Smooth muscle cell (in vitro differentiated cells): ENCODE measurements at regions not wholly inside any gene's neighbourhood (a gene's known extent, or its start where the extent isn't known, plus 50 kb on each side); places are given as distances from the start of the nearest gene placed in this dataset.
"Not testable (repeated sequence)": the region's sequence is repeated elsewhere in the genome, so short reads cannot be mapped to it uniquely, and the experiment has no call there.

Source experiments
- DNase-seq: peaks from one replicate; lab custom pipeline; 2025; ENCODE audit not compliant: unreplicated experiment; lab: John Stamatoyannopoulos, UW
- H2AFZ ChIP-seq: fragments of 200-600 bp; sonication (generic); 2 replicates; pipeline ENCODE4 v1.6.0; 2016; ENCODE audit warnings: antibody characterized with exemption, low read depth, mild to moderate bottlenecking
- H3F3A ChIP-seq: fragments of 200-600 bp; sonication (generic); 2 replicates; pipeline ENCODE4 v1.6.0; 2017; ENCODE audit warnings: antibody characterized with exemption, low read depth
- H3K27ac ChIP-seq: fragments of 200-600 bp; sonication (generic); 2 replicates; pipeline ENCODE4 v1.5.1; 2016; ENCODE audit warnings: low read depth, mild to moderate bottlenecking
- H3K27me3 ChIP-seq: fragments of 200-600 bp; sonication (generic); 2 replicates; pipeline ENCODE4 v1.6.1; 2016; ENCODE audit warnings: low read depth, mild to moderate bottlenecking
- H3K36me3 ChIP-seq: fragments of 200-600 bp; sonication (generic); 2 replicates; pipeline ENCODE4 v1.5.1; 2016; ENCODE audit warnings: low read depth
- H3K4me1 ChIP-seq: fragments of 200-600 bp; sonication (generic); 2 replicates; pipeline ENCODE4 v1.5.1; 2016; ENCODE audit warnings: low read depth
- H3K4me2 ChIP-seq: fragments of 200-600 bp; sonication (generic); 2 replicates; pipeline ENCODE4 v1.6.0; 2016; ENCODE audit warnings: mild to moderate bottlenecking
- H3K4me3 ChIP-seq: fragments of 200-600 bp; sonication (generic); 2 replicates; pipeline ENCODE4 v1.5.1; 2016; ENCODE audit warnings: mild to moderate bottlenecking
- H3K79me2 ChIP-seq: fragments of 200-600 bp; sonication (generic); 2 replicates; pipeline ENCODE4 v1.6.0; 2016; ENCODE audit warnings: low read depth, mild to moderate bottlenecking
- H3K9ac ChIP-seq: fragments of 200-600 bp; sonication (generic); 2 replicates; pipeline ENCODE4 v1.6.0; 2016; ENCODE audit warnings: low read depth
- H3K9me3 ChIP-seq: fragments of 200-600 bp; sonication (generic); replicated peaks from 2 replicates; pipeline ENCODE4 v1.5.1; 2016; ENCODE audit warnings: low read depth
- H4K20me1 ChIP-seq: fragments of 200-600 bp; sonication (generic); 2 replicates; pipeline ENCODE4 v1.6.0; 2016; ENCODE audit warnings: low read depth
- WGBS: methylation state at CpG from one replicate; pipeline ENCODE4 v1.1.7; 2016; ENCODE audit warnings: low lambda C conversion rate; 5-methylcytosine and 5-hydroxymethylcytosine counted together
- TF ChIP-seq, protein P1 (sequence below): fragments of 200-600 bp; sonication (generic); IDR thresholded peaks from 2 replicates; pipeline ENCODE4 v1.5.1; 2017; ENCODE audit warnings: borderline replicate concordance, mild to moderate bottlenecking, antibody characterized with exemption; ENCODE audit not compliant: insufficient read depth, poor library complexity, severe bottlenecking

DNA sequence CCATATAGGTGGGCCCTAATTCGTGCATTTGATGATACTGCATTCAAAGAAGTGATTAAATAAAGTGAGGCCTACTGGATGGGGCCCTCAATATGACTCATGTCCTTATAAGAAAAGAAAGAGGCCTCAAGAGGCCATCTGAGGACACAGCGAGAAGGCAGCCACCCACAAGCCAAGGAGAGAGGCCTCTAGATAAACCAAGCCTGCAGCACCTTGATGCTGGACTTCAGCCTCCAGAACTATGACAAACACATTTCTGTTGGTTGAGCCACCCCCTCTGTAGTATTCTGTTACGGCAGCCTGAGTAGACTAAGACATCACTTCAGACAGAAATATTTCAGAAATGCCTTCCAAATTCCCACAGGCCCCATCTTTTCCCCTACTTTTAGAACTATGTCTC is 82.5 kb upstream of the PLEKHG1 start:
- Histone ChIP-seq H3K27ac (no peak overlapping the region), H3K27me3 (no peaks in the 10 kb centered on the region), H2AFZ (no peak overlapping the region), H3K4me3 (no peak overlapping the region), H3K79me2 (no peaks in the 10 kb centered on the region), H3K9ac (no peak overlapping the region), H3K9me3 (no peaks in the 10 kb centered on the region), H3K4me1 (no peaks in the 10 kb centered on the region), H3K36me3 (no peaks in the 10 kb centered on the region), H3K4me2 (no peak overlapping the region), H4K20me1 (no peaks in the 10 kb centered on the region), H3F3A (no peaks in the 10 kb centered on the region)
- WGBS, result 78% methylated on average over 3 of the region's 3 CpGs
- TF ChIP-seq, protein P1, sequence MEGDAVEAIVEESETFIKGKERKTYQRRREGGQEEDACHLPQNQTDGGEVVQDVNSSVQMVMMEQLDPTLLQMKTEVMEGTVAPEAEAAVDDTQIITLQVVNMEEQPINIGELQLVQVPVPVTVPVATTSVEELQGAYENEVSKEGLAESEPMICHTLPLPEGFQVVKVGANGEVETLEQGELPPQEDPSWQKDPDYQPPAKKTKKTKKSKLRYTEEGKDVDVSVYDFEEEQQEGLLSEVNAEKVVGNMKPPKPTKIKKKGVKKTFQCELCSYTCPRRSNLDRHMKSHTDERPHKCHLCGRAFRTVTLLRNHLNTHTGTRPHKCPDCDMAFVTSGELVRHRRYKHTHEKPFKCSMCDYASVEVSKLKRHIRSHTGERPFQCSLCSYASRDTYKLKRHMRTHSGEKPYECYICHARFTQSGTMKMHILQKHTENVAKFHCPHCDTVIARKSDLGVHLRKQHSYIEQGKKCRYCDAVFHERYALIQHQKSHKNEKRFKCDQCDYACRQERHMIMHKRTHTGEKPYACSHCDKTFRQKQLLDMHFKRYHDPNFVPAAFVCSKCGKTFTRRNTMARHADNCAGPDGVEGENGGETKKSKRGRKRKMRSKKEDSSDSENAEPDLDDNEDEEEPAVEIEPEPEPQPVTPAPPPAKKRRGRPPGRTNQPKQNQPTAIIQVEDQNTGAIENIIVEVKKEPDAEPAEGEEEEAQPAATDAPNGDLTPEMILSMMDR, result no peak
- no peak for DNase-seq

DNA sequence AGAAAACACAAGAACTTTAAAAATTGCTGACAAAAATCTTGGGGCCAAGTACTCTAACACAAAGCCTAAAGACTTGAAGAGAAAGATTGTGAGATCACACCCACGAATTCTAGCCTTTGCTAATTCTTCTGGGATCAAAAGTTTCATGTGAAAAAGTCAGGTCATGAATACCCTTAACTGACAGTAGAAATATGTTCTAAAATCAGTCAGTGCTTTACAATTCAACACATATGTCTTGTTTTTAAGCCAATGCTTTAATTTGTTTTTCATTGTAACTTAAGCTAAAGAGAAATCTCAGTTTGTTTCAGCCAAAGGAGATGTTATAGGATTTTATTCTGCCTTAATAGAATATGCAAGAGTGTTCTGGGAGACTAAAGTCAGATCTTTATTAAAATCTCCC is 78.2 kb upstream of the PLEKHG1 start:
- Histone ChIP-seq H4K20me1 (no peaks in the 10 kb centered on the region), H3K4me2 (no peak overlapping the region), H3K79me2 (no peaks in the 10 kb centered on the region), H3K9me3 (no peaks in the 10 kb centered on the region), H3F3A (no peaks in the 10 kb centered on the region), H3K4me3 (no peak overlapping the region), H3K27ac (no peak overlapping the region), H3K9ac (no peak overlapping the region), H3K27me3 (no peaks in the 10 kb centered on the region), H3K4me1 (no peaks in the 10 kb centered on the region), H2AFZ (no peak overlapping the region), H3K36me3 (no peaks in the 10 kb centered on the region)
- 88% methylated on average over 1 of the region's 1 CpG for WGBS
- no peak for DNase-seq
- TF ChIP-seq, protein P1, result no peak

DNA sequence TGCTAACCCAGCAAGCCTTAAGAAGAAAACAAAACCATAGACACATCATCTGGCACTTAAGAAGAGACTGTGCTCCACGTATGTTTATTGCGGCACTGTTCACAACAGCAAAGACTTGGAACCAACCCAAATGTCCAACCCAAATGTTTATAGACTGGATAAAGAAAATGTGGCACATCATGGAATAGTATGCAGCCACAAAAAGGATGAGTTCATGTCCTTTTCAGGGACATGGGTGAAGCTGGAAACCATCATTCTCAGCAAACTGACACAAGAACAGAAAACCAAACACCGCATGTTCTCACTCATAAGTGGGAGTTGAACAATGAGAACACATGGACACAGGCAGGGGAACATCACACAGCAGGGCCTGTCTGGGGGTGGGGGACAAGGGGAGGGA is 76.5 kb upstream of the PLEKHG1 start:
- not testable (repeated sequence) for H3K79me2 ChIP-seq, H3K4me3 ChIP-seq, H3K9ac ChIP-seq, H3K36me3 ChIP-seq, DNase-seq, H3K27me3 ChIP-seq, H3K27ac ChIP-seq, H2AFZ ChIP-seq, H4K20me1 ChIP-seq, H3K9me3 ChIP-seq, H3K4me1 ChIP-seq, H3K4me2 ChIP-seq, H3F3A ChIP-seq
- WGBS, result 93% methylated on average over 3 of the region's 3 CpGs

DNA sequence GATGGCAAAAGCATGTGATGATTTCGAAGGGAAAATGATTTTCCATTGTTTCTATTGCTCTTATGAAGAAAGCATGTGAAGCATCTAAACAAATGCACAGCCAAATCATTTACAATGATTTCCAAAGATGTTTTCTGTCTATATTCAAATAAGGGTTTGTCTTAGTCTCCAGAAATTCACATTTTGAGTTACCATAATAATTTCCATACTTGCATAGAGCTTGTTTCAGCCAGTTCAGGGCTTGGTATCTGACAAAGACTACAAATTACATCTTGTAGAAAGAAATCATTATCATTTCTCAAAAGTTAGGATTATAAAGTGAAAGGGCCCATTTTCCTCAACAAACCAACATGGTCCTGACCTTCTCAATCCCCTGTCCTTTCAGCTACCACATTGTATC is 74.4 kb upstream of the PLEKHG1 start:
- WGBS, result 94% methylated on average over 1 of the region's 1 CpG

More for the DNA sequence above, 74.4 kb upstream of the PLEKHG1 start:
- no peak overlapping the region for H2AFZ ChIP-seq
- H3K36me3 ChIP-seq, result no peaks in the 10 kb centered on the region
- no peaks in the 10 kb centered on the region for H3K9me3 ChIP-seq
- H4K20me1 ChIP-seq, result no peaks in the 10 kb centered on the region
- H3K27me3 ChIP-seq, result no peaks in the 10 kb centered on the region
- peaks cover 17% of the 10 kb centered on the region for H3F3A ChIP-seq
- H3K79me2 ChIP-seq, result no peaks in the 10 kb centered on the region
- no peak overlapping the region for H3K27ac ChIP-seq
- peaks cover 4% of the 10 kb centered on the region for H3K4me1 ChIP-seq
- H3K4me3 ChIP-seq, result no peak overlapping the region
- no peak for DNase-seq
- TF ChIP-seq, protein P1, result no peak
- H3K4me2 ChIP-seq, result no peak overlapping the region
- H3K9ac ChIP-seq, result no peak overlapping the region
